MG63 (cell line): ENCODE measurements at regions not wholly inside any gene's neighbourhood (a gene's known extent, or its start where the extent isn't known, plus 50 kb on each side); places are given as distances from the start of the nearest gene placed in this dataset.

Experiments
- DNase-seq: peaks from one replicate; pipeline ENCODE4 v3.0.0-alpha.2; 2020
- H3K27me3 ChIP-seq: fragments of 250-450 bp; sonication (Bioruptor Pico); 2 replicates; pipeline ENCODE4 v1.5.1; 2020; ENCODE audit warnings: mild to moderate bottlenecking, moderate library complexity
- H3K36me3 ChIP-seq: fragments of 250-450 bp; sonication (Bioruptor Pico); 2 replicates; pipeline ENCODE4 v1.5.1; 2020; ENCODE audit warnings: mild to moderate bottlenecking, moderate library complexity
- H3K4me3 ChIP-seq: fragments of 250-450 bp; sonication (Bioruptor Pico); 2 replicates; pipeline ENCODE4 v1.5.1; 2020; ENCODE audit warnings: mild to moderate bottlenecking, moderate library complexity
- H3K9me3 ChIP-seq: fragments of 250-450 bp; sonication (Bioruptor Pico); 2 replicates; pipeline ENCODE4 v1.5.1; 2020; ENCODE audit warnings: mild to moderate bottlenecking, moderate library complexity

DNA sequence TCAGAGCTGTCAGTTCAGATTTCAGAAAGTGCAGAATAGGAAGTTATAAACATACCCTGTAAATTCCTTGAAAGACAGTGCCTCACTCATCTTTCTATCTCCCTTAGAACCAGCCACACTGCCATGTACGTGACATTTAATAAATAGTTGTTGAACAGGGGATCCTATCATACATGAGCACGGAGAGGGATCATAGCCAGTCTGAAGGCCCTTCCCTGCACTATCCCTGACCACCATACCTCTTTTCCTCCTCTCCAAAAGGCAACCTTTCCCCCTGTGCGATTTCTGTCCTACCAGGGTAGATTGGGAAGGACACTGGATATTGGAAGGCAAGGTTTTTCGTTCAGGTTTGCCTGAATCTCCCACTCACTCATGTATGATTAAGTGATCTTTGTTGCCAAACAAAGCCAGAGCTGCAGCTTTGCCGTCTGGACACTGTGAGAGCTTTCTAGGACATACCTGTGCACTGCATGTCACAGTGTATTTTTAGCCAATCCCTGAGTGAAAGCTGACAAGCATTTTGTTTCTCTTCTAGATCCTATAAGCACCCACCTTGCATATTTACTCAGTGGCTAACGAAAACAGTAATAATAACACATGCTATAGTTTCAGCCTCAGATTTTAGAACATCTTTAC lies 986.5 kb upstream of the WWC1 start:
- no peaks in the 10 kb centered on the region for H3K36me3 ChIP-seq
- no peaks in the 10 kb centered on the region for H3K9me3 ChIP-seq
- H3K4me3 ChIP-seq = no peak overlapping the region
- no peak for DNase-seq
- H3K27me3 ChIP-seq = peaks cover 8% of the 10 kb centered on the region

DNA sequence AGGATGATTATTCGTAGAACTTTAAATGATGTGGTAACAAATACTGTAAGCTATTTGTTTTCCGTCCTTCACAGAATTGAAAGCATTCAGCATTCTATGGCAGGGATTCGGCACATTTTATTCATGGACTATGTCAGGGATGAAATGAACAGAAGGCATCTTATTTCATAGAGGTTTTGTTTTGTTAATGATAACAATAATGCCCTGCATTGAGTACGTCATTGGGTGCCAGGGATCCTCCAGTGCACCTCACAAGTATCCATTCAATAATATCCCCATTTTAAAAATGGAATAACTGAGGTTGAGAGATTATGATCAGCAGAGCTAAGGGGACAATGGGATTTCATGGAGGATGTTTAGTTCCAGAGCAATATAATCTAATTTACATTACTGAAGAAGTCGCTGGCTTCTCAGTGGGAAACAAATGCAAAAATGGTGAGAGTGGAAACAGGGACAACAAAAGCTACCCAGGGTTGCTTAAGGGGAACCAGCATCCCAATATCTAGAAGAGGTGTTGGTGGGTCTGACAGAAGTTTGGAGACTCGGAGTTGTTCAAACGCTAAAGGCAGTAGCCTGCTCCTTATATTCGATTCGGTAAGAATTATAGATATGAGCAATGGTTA lies 985.7 kb upstream of the WWC1 start:
- DNase-seq = no peak
- Histone ChIP-seq H3K9me3 (no peaks in the 10 kb centered on the region), H3K27me3 (peaks cover 8% of the 10 kb centered on the region), H3K36me3 (no peaks in the 10 kb centered on the region), H3K4me3 (no peak overlapping the region)

DNA sequence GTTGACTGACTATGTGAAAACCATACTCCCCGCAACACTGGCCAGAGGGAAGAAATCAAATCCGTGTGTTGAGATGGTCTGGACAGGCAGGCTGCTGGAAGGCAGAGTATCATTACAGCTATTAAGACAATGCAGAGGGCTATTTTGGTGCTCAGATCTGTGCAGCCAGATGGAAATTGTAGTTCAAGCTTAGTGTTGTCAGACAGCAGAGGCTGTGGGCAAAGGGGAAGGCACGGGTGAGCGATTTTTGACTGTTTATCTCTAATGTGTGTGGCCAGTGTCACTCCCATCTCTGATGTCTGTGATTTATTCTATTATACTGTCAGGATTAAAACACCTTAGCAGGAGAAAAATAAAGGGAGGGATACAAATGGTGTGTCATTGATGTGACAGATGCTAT lies 984.4 kb upstream of the WWC1 start:
- H3K4me3 ChIP-seq = no peak overlapping the region
- no peaks in the 10 kb centered on the region for H3K9me3 ChIP-seq
- peaks cover 8% of the 10 kb centered on the region for H3K27me3 ChIP-seq
- no peak for DNase-seq
- H3K36me3 ChIP-seq = no peaks in the 10 kb centered on the region

DNA sequence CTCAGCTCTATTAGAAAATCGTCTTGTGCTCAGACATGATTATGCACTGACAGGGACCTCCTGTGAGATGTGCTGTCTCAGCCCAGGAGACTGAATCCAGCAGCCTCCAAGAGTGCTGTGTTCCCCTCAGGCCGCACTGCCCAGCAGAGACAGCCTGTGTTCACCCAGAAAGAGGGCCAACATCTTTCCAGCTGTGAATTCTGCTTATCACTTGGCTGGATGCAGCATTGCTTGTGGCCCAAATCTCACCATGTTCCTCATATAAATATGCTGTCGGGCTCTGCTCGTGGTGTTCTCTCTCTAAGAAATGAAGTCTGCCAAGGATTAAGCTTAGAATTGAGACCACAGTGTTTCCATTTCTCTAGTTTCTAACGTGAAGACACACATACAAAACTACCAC lies 983.0 kb upstream of the WWC1 start:
- H3K27me3 ChIP-seq = peaks cover 5% of the 10 kb centered on the region
- no peak overlapping the region for H3K4me3 ChIP-seq
- H3K9me3 ChIP-seq = no peaks in the 10 kb centered on the region
- no peak for DNase-seq
- no peaks in the 10 kb centered on the region for H3K36me3 ChIP-seq

DNA sequence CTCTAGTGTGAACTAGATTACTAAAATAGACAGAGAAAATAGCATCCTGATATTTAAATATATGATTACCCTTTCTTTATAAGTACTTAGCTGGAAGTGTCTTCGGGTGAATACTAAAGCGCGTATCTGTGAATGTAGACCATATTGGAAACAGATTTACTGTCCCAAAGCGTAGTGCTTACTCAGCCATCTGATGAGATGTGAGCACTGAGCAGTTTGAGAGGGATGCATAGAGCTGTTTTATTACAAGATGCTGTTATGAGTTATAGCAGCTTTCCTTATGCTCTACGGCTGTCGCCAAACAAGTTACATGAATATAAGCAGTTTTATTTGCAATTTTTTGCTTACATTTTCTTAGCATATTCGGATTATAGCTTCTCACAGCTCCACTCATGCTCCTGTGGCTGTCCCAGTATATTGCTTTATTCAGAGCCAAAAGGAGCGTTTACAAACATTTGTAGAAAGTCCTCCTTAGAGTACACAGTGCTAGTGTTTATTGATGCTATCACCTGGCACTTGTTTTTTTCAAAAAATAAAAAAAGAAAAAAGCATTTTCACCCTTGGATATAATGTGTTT lies 981.4 kb upstream of the WWC1 start:
- H3K4me3 ChIP-seq = no peak overlapping the region
- no peak for DNase-seq
- no peaks in the 10 kb centered on the region for H3K9me3 ChIP-seq
- H3K36me3 ChIP-seq = no peaks in the 10 kb centered on the region
- peaks cover 5% of the 10 kb centered on the region for H3K27me3 ChIP-seq

DNA sequence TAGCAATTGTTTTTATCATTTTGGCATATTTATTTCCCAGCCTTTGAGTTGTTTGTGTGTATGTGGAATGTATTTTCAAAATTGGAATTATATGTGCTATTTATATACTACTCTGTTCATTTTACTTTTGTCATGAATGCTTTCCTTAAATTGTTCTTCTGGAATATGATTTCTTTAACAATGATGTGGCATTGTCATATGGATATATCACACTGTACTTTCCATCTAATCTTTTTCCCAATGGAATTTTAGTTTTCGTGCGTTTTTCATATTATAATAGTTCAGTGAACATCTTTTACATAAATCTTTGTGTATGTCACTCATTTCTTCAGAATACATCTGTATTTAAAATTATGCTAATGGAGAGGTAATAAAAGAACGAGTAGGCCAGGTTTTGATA lies 980.1 kb upstream of the WWC1 start:
- Histone ChIP-seq H3K27me3 (peaks cover 2% of the 10 kb centered on the region), H3K4me3 (no peak overlapping the region), H3K9me3 (no peaks in the 10 kb centered on the region), H3K36me3 (no peaks in the 10 kb centered on the region)
- DNase-seq = no peak

DNA sequence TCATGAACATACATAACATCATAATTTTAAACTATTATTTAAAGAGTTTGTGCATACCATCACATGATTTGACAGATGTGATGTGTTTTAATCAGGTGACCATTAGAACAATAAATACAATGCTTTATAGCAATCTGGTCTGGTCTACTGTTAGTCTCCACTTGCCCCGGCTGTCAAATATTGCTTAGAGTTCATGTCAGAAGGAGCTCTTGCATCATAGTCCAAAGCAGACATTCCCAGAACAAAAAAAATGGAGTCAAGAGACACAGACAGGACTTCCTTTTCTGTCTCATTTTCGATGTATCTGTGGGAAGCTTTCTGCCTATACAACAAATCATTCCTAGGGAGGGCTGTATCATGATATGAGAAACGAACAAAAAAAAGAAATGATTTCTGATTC lies 979.2 kb upstream of the WWC1 start:
- no peak for DNase-seq
- no peaks in the 10 kb centered on the region; the same call in 1 of the 2 replicates for H3K9me3 ChIP-seq

DNA sequence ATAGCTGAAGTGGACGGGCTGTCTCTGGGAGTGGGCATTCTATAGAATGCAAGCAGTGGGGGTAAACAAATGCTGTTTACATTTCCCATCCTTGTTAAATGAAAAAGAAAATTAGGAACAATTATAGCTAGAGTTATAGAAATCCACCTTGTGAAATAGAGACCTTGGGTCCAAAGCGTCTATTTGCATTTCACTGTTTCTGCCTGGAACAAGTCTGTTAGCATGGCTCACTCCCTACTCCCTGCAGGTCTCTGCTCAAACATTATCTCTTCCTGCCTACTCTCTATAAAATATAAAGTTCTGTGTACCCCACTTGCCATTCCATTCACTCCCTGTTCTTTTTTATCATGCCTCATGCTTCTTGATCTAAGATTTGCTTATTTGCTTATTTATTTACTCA lies 975.7 kb upstream of the WWC1 start:
- no peak overlapping the region for H3K4me3 ChIP-seq
- H3K27me3 ChIP-seq = no peaks in the 10 kb centered on the region; the same call in 1 of the 2 replicates
- no peaks in the 10 kb centered on the region for H3K36me3 ChIP-seq
- no peaks in the 10 kb centered on the region; the same call in 1 of the 2 replicates for H3K9me3 ChIP-seq
- DNase-seq = no peak

More for the DNA sequence above, 979.2 kb upstream of the WWC1 start:
- H3K36me3 ChIP-seq = no peaks in the 10 kb centered on the region
- H3K4me3 ChIP-seq = no peak overlapping the region
- H3K27me3 ChIP-seq = peaks cover 2% of the 10 kb centered on the region

DNA sequence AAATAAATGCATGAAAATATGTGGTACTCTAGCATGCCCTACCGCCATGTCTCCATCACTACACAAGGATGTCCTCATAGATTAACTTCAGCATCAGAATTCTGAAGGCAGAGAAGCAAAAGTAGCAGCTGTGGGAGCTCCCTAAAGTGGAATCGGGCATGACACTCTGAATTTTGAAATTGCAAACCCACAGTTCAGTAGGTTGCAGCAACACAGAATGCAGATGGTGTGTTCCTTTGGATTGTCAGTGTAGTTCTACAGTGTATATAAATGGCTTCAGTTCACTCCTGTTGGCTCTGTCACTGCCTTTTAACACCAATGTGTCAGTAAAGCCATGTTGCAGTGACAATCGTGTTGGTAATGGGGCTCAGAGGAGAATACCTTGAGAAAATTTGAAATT lies 973.6 kb upstream of the WWC1 start:
- no peak for DNase-seq

DNA sequence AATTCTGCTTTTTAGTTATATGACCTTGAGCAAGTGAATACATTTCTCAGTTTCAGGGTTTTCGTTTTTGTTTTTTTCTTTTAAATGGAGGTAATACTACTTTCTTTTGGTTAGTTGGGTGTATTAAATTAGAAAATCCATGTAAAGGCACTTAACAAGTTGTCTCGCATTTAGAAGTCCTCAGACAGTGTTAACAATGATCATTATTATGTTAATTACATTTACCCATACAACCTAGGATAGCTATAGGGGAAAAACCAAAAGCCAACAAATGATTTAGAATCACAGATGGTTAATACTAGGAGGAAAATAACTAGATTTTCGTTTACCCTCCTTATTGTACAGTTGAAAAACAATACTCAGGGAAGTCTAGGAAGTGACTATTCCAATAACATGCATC lies 972.2 kb upstream of the WWC1 start:
- H3K9me3 ChIP-seq = no peaks in the 10 kb centered on the region; the same call in 1 of the 2 replicates
- H3K36me3 ChIP-seq = no peaks in the 10 kb centered on the region
- no peaks in the 10 kb centered on the region; the same call in 1 of the 2 replicates for H3K27me3 ChIP-seq
- no peak overlapping the region for H3K4me3 ChIP-seq
- DNase-seq = no peak

More for the DNA sequence above, 973.6 kb upstream of the WWC1 start:
- H3K4me3 ChIP-seq = no peak overlapping the region
- H3K9me3 ChIP-seq = no peaks in the 10 kb centered on the region; the same call in 1 of the 2 replicates
- H3K36me3 ChIP-seq = no peaks in the 10 kb centered on the region
- H3K27me3 ChIP-seq = no peaks in the 10 kb centered on the region; the same call in 1 of the 2 replicates

DNA sequence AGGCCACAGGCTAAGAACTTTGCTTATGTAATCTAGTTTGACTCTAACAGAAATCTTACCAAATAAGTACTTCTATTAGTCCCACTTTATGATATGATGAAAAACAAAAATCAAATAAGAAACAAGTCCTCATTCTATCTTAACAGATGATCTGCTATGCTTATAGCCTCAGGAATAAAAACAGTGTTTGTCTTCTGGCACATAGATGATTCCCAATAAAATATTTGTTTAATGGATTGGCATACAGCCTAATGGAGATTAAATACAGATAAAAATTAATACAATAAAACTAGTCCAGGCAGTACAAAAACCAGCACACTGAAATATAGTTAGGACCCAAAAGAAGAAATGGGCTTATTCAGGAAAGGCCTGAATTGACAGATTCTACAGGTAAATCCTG lies 971.4 kb upstream of the WWC1 start:
- no peak for DNase-seq
- no peak overlapping the region for H3K4me3 ChIP-seq
- H3K36me3 ChIP-seq = no peaks in the 10 kb centered on the region
- H3K9me3 ChIP-seq = no peaks in the 10 kb centered on the region; the same call in 1 of the 2 replicates
- no peaks in the 10 kb centered on the region; the same call in 1 of the 2 replicates for H3K27me3 ChIP-seq

DNA sequence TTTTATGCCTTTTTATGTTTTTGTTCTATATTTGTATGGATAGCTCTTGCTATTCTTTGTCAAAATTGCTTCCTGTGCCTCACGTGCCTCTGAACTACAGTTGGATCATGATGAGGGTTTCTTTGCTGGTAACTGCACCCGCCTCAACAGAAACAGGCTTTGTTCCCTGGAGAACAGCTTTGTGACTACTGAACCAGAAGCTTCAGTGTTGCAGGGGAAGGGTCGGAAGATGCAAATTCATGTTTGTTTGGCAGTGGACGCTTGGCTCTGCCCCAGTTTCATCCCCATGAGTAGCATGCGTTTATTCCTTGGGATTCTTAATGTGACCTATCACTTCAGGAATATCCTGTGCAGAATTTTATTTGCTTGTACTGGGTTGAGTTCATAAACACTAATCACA lies 959.1 kb upstream of the WWC1 start:
- no peak overlapping the region for H3K4me3 ChIP-seq
- no peaks in the 10 kb centered on the region for H3K36me3 ChIP-seq
- no peaks in the 10 kb centered on the region for H3K9me3 ChIP-seq
- H3K27me3 ChIP-seq = no peaks in the 10 kb centered on the region
- DNase-seq = no peak

DNA sequence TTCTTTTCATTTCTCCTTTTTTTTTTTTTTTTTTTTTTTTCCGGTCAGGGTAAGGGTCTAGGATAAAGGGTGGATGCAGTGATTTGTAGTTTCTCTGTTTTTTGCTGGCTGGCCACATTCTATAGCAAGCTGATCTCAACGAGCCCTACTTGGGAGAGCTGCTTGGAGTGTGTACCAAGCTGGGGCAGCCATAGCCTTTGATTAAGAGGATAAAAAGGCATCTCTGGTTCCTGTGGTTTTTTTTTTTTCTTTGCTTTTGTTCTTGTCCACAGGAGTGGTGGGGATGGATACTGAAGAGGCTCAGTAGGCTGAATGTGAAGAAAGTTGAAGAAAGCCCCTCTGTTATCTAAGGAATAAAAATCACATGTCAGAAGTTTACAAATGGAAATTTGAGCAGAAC lies 955.3 kb upstream of the WWC1 start:
- H3K4me3 ChIP-seq = no peak overlapping the region
- DNase-seq = no peak
- peaks cover 2% of the 10 kb centered on the region; the same call in 1 of the 2 replicates for H3K27me3 ChIP-seq
- no peaks in the 10 kb centered on the region for H3K36me3 ChIP-seq
- H3K9me3 ChIP-seq = no peaks in the 10 kb centered on the region

DNA sequence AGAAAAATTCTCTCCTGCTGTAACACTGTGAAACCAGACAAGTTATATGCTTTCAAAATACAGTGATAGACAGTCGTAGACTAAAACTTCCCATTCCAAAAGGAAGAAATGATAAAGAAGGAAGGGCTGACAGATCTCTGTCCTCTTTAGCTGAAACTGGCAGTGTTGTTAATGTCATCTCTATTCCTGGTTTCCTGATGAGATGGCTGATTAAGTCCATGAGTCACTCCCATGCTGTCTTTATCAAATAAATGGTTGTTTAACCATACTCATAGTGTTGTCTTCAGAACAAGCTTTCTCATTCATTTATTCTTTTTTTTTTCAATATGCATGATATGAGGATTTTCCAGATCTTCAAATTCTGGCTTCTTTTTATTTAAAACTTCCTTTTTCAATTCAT lies 952.2 kb upstream of the WWC1 start:
- DNase-seq = no peak
- Histone ChIP-seq H3K36me3 (no peaks in the 10 kb centered on the region; the same call in 1 of the 2 replicates), H3K9me3 (no peaks in the 10 kb centered on the region), H3K4me3 (no peak overlapping the region), H3K27me3 (peaks cover 2% of the 10 kb centered on the region)

DNA sequence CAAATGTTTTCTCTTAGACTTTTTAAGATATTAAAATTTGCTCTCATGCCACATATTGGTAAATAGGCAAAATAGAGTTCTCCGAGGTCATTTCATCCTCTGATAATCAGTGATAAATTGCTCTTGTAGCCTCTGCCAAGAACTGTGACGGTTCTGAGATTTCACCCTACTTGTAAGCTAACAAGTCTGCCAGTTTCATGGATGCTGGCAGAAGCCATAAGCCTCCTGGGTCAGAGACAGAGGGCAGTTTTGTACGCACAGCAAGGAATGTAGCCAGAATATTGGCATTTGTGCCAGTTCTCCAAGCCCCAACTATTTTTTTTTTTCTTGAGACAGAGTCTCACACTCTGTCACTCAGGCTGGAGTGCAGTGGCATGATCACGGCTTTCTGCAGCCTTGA lies 945.0 kb upstream of the WWC1 start:
- peaks cover 23% of the 10 kb centered on the region; the same call in 1 of the 2 replicates for H3K27me3 ChIP-seq
- H3K9me3 ChIP-seq = no peaks in the 10 kb centered on the region
- no peaks in the 10 kb centered on the region; the same call in 1 of the 2 replicates for H3K36me3 ChIP-seq
- no peak overlapping the region for H3K4me3 ChIP-seq
- DNase-seq = no peak

DNA sequence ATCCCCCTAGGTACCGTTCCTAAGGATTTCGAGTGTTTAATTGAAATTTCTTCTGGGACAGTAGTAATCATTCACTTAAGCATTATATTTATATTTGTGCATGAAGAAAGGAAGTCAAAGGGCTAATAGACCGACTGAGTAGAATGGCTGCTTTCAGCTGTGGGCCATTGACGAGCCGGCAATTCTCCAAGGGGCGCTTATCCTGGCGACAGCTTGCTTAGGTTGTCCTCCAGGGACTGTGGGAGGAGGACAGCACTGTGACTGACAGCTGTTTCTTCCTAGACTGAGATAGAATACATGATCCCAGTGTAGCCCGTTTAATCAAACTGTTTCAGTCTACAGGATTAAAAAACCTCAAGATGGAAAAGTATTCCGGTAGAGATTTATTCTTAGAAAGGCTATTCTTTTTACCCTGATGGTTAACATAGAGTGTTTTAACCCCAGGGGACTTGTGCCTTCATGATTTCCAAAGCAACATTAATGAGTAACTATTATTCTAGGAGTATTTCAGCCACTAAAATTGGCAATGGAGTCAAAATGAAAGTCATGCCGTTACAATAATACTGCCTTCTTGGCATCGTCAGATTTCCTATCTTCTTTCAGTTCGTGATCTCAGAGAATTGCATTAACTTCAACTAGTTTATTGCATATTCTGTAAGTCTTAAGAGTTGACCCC lies 943.1 kb upstream of the WWC1 start:
- no peaks in the 10 kb centered on the region for H3K36me3 ChIP-seq
- H3K27me3 ChIP-seq = peaks cover 23% of the 10 kb centered on the region; the same call in 1 of the 2 replicates
- no peaks in the 10 kb centered on the region for H3K9me3 ChIP-seq
- H3K4me3 ChIP-seq = no peak overlapping the region
- no peak for DNase-seq

DNA sequence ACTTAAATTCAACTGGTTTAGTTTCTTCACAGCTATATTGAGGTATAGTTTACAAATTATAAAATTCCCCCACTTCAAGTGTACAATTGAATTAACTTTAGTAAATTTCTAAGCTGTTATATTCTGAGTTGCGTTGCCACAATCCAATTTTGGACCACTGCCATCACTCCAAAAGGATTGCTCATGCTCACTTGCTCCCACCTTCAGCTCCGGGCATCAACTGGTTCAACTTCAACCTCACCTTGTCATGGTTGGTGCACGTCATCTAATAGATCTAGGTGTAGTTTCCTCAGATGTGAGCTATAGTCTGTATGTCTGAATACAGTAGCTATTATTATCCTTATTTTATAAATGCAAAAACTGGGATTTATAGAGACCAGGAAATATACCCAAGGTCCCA lies 942.5 kb upstream of the WWC1 start:
- DNase-seq = no peak
- no peaks in the 10 kb centered on the region for H3K9me3 ChIP-seq

More for the DNA sequence above, 942.5 kb upstream of the WWC1 start:
- Histone ChIP-seq H3K4me3 (no peak overlapping the region), H3K27me3 (peaks cover 23% of the 10 kb centered on the region; the same call in 1 of the 2 replicates), H3K36me3 (no peaks in the 10 kb centered on the region)
